Panc1 (cell line): ENCODE measurements at regions not wholly inside any gene's neighbourhood (a gene's known extent, or its start where the extent isn't known, plus 50 kb on each side); places are given as distances from the start of the nearest gene placed in this dataset.

ENCODE experiments used
- SIN3A ChIP-seq: IDR thresholded peaks from 2 replicates; pipeline ENCODE4 v1.6.1; 2012; ENCODE audit warnings: low read depth, mild to moderate bottlenecking, low read length, moderate library complexity, borderline replicate concordance; ENCODE audit not compliant: insufficient read depth
- TF ChIP-seq, protein P1 (sequence below): fragments of 450-650 bp; IDR thresholded peaks from 2 replicates; pipeline ENCODE4 v1.5.1; 2017; ENCODE audit warnings: mild to moderate bottlenecking
- TF ChIP-seq, protein P2 (sequence below), 2 experiments: IDR thresholded peaks; 2 replicates each; pipeline ENCODE4 v1.6.1; 2011 to 2012; ENCODE audit warnings: low read depth in 2 of 2, control low read depth in 1 of 2, low read length in 1 of 2, mild to moderate bottlenecking in 1 of 2, moderate library complexity in 1 of 2; ENCODE audit not compliant: insufficient read depth in 1 of 2

DNA sequence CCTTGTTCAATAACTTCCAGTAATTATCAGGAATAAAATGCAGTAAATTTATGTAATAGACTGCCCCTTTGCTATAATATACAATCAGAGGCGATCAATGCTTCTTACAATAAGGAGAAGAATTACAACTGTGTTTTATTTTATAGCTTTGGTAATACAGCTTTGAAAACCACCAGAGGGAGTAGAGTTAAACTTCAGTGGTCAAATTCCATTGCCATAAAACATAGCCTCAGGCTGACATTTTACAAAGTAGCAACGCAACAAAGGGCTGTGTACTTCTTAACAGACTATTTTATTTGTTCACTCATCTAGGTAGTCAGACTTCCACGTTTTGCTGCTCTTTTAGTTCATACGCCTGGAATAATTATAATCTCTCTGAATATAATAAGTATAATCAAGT lies 58.5 kb downstream of the TEX13C start:
- TF ChIP-seq, protein P1, sequence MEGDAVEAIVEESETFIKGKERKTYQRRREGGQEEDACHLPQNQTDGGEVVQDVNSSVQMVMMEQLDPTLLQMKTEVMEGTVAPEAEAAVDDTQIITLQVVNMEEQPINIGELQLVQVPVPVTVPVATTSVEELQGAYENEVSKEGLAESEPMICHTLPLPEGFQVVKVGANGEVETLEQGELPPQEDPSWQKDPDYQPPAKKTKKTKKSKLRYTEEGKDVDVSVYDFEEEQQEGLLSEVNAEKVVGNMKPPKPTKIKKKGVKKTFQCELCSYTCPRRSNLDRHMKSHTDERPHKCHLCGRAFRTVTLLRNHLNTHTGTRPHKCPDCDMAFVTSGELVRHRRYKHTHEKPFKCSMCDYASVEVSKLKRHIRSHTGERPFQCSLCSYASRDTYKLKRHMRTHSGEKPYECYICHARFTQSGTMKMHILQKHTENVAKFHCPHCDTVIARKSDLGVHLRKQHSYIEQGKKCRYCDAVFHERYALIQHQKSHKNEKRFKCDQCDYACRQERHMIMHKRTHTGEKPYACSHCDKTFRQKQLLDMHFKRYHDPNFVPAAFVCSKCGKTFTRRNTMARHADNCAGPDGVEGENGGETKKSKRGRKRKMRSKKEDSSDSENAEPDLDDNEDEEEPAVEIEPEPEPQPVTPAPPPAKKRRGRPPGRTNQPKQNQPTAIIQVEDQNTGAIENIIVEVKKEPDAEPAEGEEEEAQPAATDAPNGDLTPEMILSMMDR: no peak
- TF ChIP-seq SIN3A: no peak
- TF ChIP-seq, protein P2, sequence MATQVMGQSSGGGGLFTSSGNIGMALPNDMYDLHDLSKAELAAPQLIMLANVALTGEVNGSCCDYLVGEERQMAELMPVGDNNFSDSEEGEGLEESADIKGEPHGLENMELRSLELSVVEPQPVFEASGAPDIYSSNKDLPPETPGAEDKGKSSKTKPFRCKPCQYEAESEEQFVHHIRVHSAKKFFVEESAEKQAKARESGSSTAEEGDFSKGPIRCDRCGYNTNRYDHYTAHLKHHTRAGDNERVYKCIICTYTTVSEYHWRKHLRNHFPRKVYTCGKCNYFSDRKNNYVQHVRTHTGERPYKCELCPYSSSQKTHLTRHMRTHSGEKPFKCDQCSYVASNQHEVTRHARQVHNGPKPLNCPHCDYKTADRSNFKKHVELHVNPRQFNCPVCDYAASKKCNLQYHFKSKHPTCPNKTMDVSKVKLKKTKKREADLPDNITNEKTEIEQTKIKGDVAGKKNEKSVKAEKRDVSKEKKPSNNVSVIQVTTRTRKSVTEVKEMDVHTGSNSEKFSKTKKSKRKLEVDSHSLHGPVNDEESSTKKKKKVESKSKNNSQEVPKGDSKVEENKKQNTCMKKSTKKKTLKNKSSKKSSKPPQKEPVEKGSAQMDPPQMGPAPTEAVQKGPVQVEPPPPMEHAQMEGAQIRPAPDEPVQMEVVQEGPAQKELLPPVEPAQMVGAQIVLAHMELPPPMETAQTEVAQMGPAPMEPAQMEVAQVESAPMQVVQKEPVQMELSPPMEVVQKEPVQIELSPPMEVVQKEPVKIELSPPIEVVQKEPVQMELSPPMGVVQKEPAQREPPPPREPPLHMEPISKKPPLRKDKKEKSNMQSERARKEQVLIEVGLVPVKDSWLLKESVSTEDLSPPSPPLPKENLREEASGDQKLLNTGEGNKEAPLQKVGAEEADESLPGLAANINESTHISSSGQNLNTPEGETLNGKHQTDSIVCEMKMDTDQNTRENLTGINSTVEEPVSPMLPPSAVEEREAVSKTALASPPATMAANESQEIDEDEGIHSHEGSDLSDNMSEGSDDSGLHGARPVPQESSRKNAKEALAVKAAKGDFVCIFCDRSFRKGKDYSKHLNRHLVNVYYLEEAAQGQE (IDR thresholded peaks at IDR 0.05; ENCODE audit: insufficient read depth in 1 of 2, low read depth in 2 of 2, low read length in 1 of 2): no peak
